ENCODE measurements at regions not wholly inside any gene's neighbourhood (a gene's known extent, or its start where the extent isn't known, plus 50 kb on each side); places are given as distances from the start of the nearest gene placed in this dataset.

DNA sequence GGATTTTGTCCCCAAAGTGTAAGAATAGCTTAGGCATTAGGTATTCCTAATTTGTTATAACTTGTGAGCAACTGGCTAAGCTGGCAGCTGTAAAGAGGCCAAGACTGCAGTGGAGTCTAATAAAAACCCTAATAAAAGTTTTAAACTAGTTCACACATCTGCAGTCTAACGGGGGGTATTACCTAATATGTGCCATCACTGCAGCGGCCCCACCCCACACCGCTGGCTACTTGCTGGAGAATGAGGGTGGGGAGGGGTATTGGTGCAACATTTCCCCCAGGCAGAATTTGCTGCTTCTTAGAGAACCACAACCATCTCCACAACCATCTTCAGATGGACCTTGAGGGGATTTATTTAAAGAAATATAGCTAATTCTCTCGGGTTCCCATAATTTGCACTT, 135.0 kb downstream of the ZC3H11B start:
- Histone ChIP-seq H3K9me2 (ENCODE audit: insufficient read depth) (no peaks in the 10 kb centered on the region), H3K27ac (no peak overlapping the region), H3F3A (ENCODE audit: insufficient read depth, low read depth) (no peaks in the 10 kb centered on the region), H2AFZ (no peak overlapping the region), H3K79me2 (ENCODE audit: low read depth) (no peaks in the 10 kb centered on the region), H3K4me2 (no peak overlapping the region), H3K4me1 (replicated peaks; ENCODE audit: insufficient read depth) (no peaks in the 10 kb centered on the region), H3K36me3 (ENCODE audit: low read depth) (no peaks in the 10 kb centered on the region), H3K4me3 (no peak overlapping the region), H3K27me3 (ENCODE audit: insufficient read depth, low read depth) (no peaks in the 10 kb centered on the region), H4K20me1 (ENCODE audit: insufficient read depth) (no peaks in the 10 kb centered on the region), H3K9me3 (ENCODE audit: insufficient read depth, low read depth) (no peaks in the 10 kb centered on the region)
- no peak for DNase-seq
- no peak for TF ChIP-seq EZH2 (IDR thresholded peaks at IDR 0.05; ENCODE audit: low read depth)
- TF ChIP-seq, protein P1, sequence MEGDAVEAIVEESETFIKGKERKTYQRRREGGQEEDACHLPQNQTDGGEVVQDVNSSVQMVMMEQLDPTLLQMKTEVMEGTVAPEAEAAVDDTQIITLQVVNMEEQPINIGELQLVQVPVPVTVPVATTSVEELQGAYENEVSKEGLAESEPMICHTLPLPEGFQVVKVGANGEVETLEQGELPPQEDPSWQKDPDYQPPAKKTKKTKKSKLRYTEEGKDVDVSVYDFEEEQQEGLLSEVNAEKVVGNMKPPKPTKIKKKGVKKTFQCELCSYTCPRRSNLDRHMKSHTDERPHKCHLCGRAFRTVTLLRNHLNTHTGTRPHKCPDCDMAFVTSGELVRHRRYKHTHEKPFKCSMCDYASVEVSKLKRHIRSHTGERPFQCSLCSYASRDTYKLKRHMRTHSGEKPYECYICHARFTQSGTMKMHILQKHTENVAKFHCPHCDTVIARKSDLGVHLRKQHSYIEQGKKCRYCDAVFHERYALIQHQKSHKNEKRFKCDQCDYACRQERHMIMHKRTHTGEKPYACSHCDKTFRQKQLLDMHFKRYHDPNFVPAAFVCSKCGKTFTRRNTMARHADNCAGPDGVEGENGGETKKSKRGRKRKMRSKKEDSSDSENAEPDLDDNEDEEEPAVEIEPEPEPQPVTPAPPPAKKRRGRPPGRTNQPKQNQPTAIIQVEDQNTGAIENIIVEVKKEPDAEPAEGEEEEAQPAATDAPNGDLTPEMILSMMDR (conservative IDR thresholded peaks at IDR 0.05) = no peak
- POLR2A ChIA-PET (ENCODE audit: unreplicated experiment) = no interaction called here
- no TSS peak for BruUV-seq (replicated peaks)
- CTCF ChIA-PET = no interaction called here
- intact Hi-C loops (cut with micrococcal nuclease; ENCODE audit: unreplicated experiment) = no loop called here

GRCh38 chr1:219476716-219477115, 136.2 kb downstream of the ZC3H11B start:
- intact Hi-C loops (cut with micrococcal nuclease; ENCODE audit: unreplicated experiment) = no loop called here
- Histone ChIP-seq H3K27ac (no peak overlapping the region), H3K4me2 (no peak overlapping the region), H3K4me1 (replicated peaks; ENCODE audit: insufficient read depth) (no peaks in the 10 kb centered on the region), H3K9me2 (ENCODE audit: insufficient read depth) (no peaks in the 10 kb centered on the region), H3F3A (ENCODE audit: insufficient read depth, low read depth) (no peaks in the 10 kb centered on the region), H4K20me1 (ENCODE audit: insufficient read depth) (no peaks in the 10 kb centered on the region), H3K27me3 (ENCODE audit: insufficient read depth, low read depth) (no peaks in the 10 kb centered on the region), H3K79me2 (ENCODE audit: low read depth) (no peaks in the 10 kb centered on the region), H3K4me3 (no peak overlapping the region), H3K9me3 (ENCODE audit: insufficient read depth, low read depth) (no peaks in the 10 kb centered on the region), H3K36me3 (ENCODE audit: low read depth) (no peaks in the 10 kb centered on the region), H2AFZ (no peak overlapping the region)
- DNase-seq = no peak
- ChIA-PET CTCF (no interaction called here), POLR2A (ENCODE audit: unreplicated experiment) (no interaction called here)
- no peak for TF ChIP-seq EZH2 (IDR thresholded peaks at IDR 0.05; ENCODE audit: low read depth)
- TF ChIP-seq, protein P1 (conservative IDR thresholded peaks at IDR 0.05) = no peak
- BruUV-seq (replicated peaks) = no TSS peak

GRCh38 chr1:219476116-219476515, 136.8 kb downstream of the ZC3H11B start:
- Histone ChIP-seq H3K36me3 (ENCODE audit: low read depth) (no peaks in the 10 kb centered on the region), H3K9me2 (ENCODE audit: insufficient read depth) (no peaks in the 10 kb centered on the region), H4K20me1 (ENCODE audit: insufficient read depth) (no peaks in the 10 kb centered on the region), H3K79me2 (ENCODE audit: low read depth) (no peaks in the 10 kb centered on the region), H3K27ac (no peak overlapping the region), H2AFZ (no peak overlapping the region), H3F3A (ENCODE audit: insufficient read depth, low read depth) (no peaks in the 10 kb centered on the region), H3K4me2 (no peak overlapping the region), H3K9me3 (ENCODE audit: insufficient read depth, low read depth) (no peaks in the 10 kb centered on the region), H3K4me1 (replicated peaks; ENCODE audit: insufficient read depth) (no peaks in the 10 kb centered on the region), H3K4me3 (no peak overlapping the region), H3K27me3 (ENCODE audit: insufficient read depth, low read depth) (no peaks in the 10 kb centered on the region)
- DNase-seq = no peak
- CTCF ChIA-PET = no interaction called here
- TF ChIP-seq, protein P1 (conservative IDR thresholded peaks at IDR 0.05) = no peak
- TF ChIP-seq EZH2 (IDR thresholded peaks at IDR 0.05; ENCODE audit: low read depth) = no peak
- BruUV-seq (replicated peaks) = no TSS peak
- intact Hi-C loops (cut with micrococcal nuclease; ENCODE audit: unreplicated experiment) = no loop called here
- POLR2A ChIA-PET (ENCODE audit: unreplicated experiment) = no interaction called here
